ENCODE measurements at regions not wholly inside any gene's neighbourhood (a gene's known extent, or its start where the extent isn't known, plus 50 kb on each side); places are given as distances from the start of the nearest gene placed in this dataset.

GRCh38 chr15:29343229-29343628 lies 73.6 kb upstream of the NSMCE3 start:
- TF ChIP-seq CTCF (IDR thresholded peaks at IDR 0.05; ENCODE audit: extremely low read depth in 1 of 2, insufficient read depth in 1 of 2, low read depth in 1 of 2, low read length in 2 of 2) (no peak), FOS (IDR thresholded peaks at IDR 0.05; ENCODE audit: borderline replicate concordance, insufficient read depth, low read length) (no peak), GATA2 (IDR thresholded peaks at IDR 0.05; ENCODE audit: insufficient read depth, insufficient read length, low read depth, low read length) (no peak), POLR2AphosphoS5 (IDR thresholded peaks at IDR 0.05; ENCODE audit: insufficient read depth, low read depth, low read length) (no peak), POLR2A (IDR thresholded peaks at IDR 0.05; ENCODE audit: low read depth, low read length) (no peak), EZH2 (IDR thresholded peaks at IDR 0.05; ENCODE audit: borderline replicate concordance, low read depth, low read length, severe bottlenecking) (no peak), JUN (IDR thresholded peaks at IDR 0.05; ENCODE audit: borderline replicate concordance, insufficient read depth, insufficient read length, low read depth) (no peak)
